GM12892 (cell line): ENCODE measurements at regions not wholly inside any gene's neighbourhood (a gene's known extent, or its start where the extent isn't known, plus 50 kb on each side); places are given as distances from the start of the nearest gene placed in this dataset.

ENCODE experiments used
- POLR2A ChIP-seq: IDR thresholded peaks from 2 replicates; pipeline ENCODE4 v1.6.1; 2011; ENCODE audit warnings: low read depth, low read length, control low read depth
- TAF1 ChIP-seq: IDR thresholded peaks from 2 replicates; pipeline ENCODE4 v1.6.1; 2011; ENCODE audit warnings: low read depth, mild to moderate bottlenecking, control low read depth, low read length, borderline replicate concordance

GRCh38 chr2:19519045-19519444, 160.6 kb upstream of the OSR1 start:
- TF ChIP-seq POLR2A (no peak), TAF1 (no peak)
